Left cardiac atrium (tissue), 4 donors: ENCODE measurements at regions not wholly inside any gene's neighbourhood (a gene's known extent, or its start where the extent isn't known, plus 50 kb on each side); places are given as distances from the start of the nearest gene placed in this dataset.

Source experiments
- ATAC-seq, 2 donors: fragments of 200-7000 bp; cut with Tn5 transposase; one replicate each; pipeline ENCODE4 v1.9.1; 2020; ENCODE audit warnings: mild to moderate bottlenecking in 2 of 2, moderate library complexity in 2 of 2
- DNase-seq: peaks from one replicate; pipeline ENCODE4 v3.0.0-alpha.2; 2020
- intact Hi-C, 2 donors: fragments of 100-400 bp; cut with DNase I; formaldehyde crosslinking; loops; one replicate each; pipeline versions ENCODE4 v1.14.1 to v1.15.1; 2022 to 2023
- donor health status: DM: no; HTN: yes; CAD: no.
- donor health status: DM: no; HTN: yes; CAD: no; lungs with severe emphysema.
- donor health status: DM: yes; HTN: yes; CAD: no.
- donor health status: Dilated cardiomyopathy.

GRCh38 chr10:131702531-131703356, 198.1 kb upstream of the PPP2R2D start:
- DNase-seq (no peak), ATAC-seq (no peak)
- intact Hi-C loops, result no loop called here

GRCh38 chr10:131703541-131703940, 197.3 kb upstream of the PPP2R2D start:
- ATAC-seq (no peak), DNase-seq (no peak)
- intact Hi-C loops, result no loop called here

GRCh38 chr10:131703941-131704340, 196.9 kb upstream of the PPP2R2D start:
- intact Hi-C loops, result no loop called here
- no peak for DNase-seq

GRCh38 chr10:131706476-131706875, 194.3 kb upstream of the PPP2R2D start:
- DNase-seq, result no peak
- intact Hi-C loops, result no loop called here
- ATAC-seq, result no peak

More at GRCh38 chr10:131703941-131704340, 196.9 kb upstream of the PPP2R2D start:
- ATAC-seq, result no peak

GRCh38 chr10:131706952-131707351, 193.9 kb upstream of the PPP2R2D start:
- intact Hi-C loops, result no loop called here
- DNase-seq, result no peak
- ATAC-seq, result no peak

- DNase-seq (no peak), ATAC-seq (no peak)
- intact Hi-C loops, result no loop called here
Observed at GRCh38 chr10:131708225-131708880, 192.5 kb upstream of the PPP2R2D start.

- DNase-seq, result no peak
- intact Hi-C loops, result no loop called here
Observed at GRCh38 chr10:131710142-131710861, 190.5 kb upstream of the PPP2R2D start.

GRCh38 chr10:131722121-131722520, 178.7 kb upstream of the PPP2R2D start:
- DNase-seq, result no peak
- ATAC-seq, result no peak
- intact Hi-C loops, result no loop called here

More at GRCh38 chr10:131710142-131710861, 190.5 kb upstream of the PPP2R2D start:
- no peak for ATAC-seq

- no peak for DNase-seq
- no peak for ATAC-seq
Observed at GRCh38 chr10:131722525-131723264, 178.1 kb upstream of the PPP2R2D start.

GRCh38 chr10:131723297-131724168, 177.3 kb upstream of the PPP2R2D start:
- no peak for DNase-seq
- intact Hi-C loops, result no loop called here
- no peak for ATAC-seq

More at GRCh38 chr10:131722525-131723264, 178.1 kb upstream of the PPP2R2D start:
- intact Hi-C loops, result no loop called here

- ATAC-seq, result no peak
- intact Hi-C loops, result no loop called here
- no peak for DNase-seq
Observed at GRCh38 chr10:131724169-131724545, 176.7 kb upstream of the PPP2R2D start.

GRCh38 chr10:131724891-131725580, 175.8 kb upstream of the PPP2R2D start:
- no peak for ATAC-seq
- intact Hi-C loops, result no loop called here
- DNase-seq, result no peak

- DNase-seq, result no peak
- intact Hi-C loops, result no loop called here
- ATAC-seq, result no peak
Observed at GRCh38 chr10:131725581-131726069, 175.2 kb upstream of the PPP2R2D start.

GRCh38 chr10:131726076-131726880, 174.5 kb upstream of the PPP2R2D start:
- DNase-seq (peak; percentile 70), ATAC-seq (peak; percentile 67 to 80)
- intact Hi-C loops, result no loop called here

- ATAC-seq (no peak), DNase-seq (no peak)
- intact Hi-C loops, result no loop called here
Observed at GRCh38 chr10:131726967-131727366, 173.8 kb upstream of the PPP2R2D start.

- intact Hi-C loops, result no loop called here
- no peak for ATAC-seq
- no peak for DNase-seq
Observed at GRCh38 chr10:131727560-131727959, 173.2 kb upstream of the PPP2R2D start.
